Upper lobe of left lung (tissue), 4 donors: ENCODE measurements at regions not wholly inside any gene's neighbourhood (a gene's known extent, or its start where the extent isn't known, plus 50 kb on each side); places are given as distances from the start of the nearest gene placed in this dataset.

Source experiments
- EP300 ChIP-seq, 4 donors: sonication (generic); formaldehyde crosslinking; IDR thresholded peaks; one replicate each; pipeline ENCODE4 v1.5.1; 2017; ENCODE audit warnings: antibody characterized with exemption in 4 of 4, control low read depth in 2 of 4
- POLR2A ChIP-seq, 4 donors: fragments of 450-650 bp; IDR thresholded peaks; one replicate each; pipeline ENCODE4 v1.5.1; 2016 to 2017; ENCODE audit warnings: antibody characterized with exemption in 4 of 4, mild to moderate bottlenecking in 2 of 4
- POLR2AphosphoS5 ChIP-seq, 2 donors: sonication (generic); formaldehyde crosslinking; IDR thresholded peaks; one replicate each; pipeline ENCODE4 v1.5.1; 2017; ENCODE audit warnings: antibody characterized with exemption in 2 of 2
- TF ChIP-seq, protein P1 (sequence below), 6 experiments: fragments of 450-650 bp in 4 of 6; fragments of 200-600 bp in 2 of 6; sonication (generic) in 2 of 6; IDR thresholded peaks; one replicate each; pipeline ENCODE4 v1.5.1; 2016 to 2019; ENCODE audit warnings: antibody characterized with exemption in 6 of 6

DNA sequence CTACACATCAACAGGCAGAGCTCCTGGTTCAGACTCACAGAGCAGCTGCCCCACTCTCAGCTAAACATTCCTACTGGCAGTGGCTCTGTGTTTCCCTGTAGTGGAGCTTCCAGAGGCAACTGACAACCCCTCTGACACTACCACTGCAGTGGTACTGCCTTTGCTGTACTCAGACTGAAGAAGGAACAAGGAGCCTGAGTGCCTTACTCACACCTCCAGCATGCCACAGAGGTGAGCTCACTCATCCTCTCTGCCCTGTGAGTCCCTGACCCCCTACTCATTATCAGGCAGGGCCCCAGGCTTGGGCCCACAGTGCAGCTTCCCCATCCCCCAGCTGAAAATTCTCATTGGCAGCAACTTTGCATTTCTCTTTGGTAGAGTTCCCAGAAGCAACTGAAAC, 240.5 kb upstream of the POF1B start:
- TF ChIP-seq POLR2A (IDR thresholded peaks at IDR 0.05): no peak
- TF ChIP-seq, protein P1, sequence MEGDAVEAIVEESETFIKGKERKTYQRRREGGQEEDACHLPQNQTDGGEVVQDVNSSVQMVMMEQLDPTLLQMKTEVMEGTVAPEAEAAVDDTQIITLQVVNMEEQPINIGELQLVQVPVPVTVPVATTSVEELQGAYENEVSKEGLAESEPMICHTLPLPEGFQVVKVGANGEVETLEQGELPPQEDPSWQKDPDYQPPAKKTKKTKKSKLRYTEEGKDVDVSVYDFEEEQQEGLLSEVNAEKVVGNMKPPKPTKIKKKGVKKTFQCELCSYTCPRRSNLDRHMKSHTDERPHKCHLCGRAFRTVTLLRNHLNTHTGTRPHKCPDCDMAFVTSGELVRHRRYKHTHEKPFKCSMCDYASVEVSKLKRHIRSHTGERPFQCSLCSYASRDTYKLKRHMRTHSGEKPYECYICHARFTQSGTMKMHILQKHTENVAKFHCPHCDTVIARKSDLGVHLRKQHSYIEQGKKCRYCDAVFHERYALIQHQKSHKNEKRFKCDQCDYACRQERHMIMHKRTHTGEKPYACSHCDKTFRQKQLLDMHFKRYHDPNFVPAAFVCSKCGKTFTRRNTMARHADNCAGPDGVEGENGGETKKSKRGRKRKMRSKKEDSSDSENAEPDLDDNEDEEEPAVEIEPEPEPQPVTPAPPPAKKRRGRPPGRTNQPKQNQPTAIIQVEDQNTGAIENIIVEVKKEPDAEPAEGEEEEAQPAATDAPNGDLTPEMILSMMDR (IDR thresholded peaks at IDR 0.05): no peak
- TF ChIP-seq EP300 (IDR thresholded peaks at IDR 0.05): no peak
- TF ChIP-seq POLR2AphosphoS5 (IDR thresholded peaks at IDR 0.05): no peak
